GM21717 (cell line): ENCODE measurements at regions not wholly inside any gene's neighbourhood (a gene's known extent, or its start where the extent isn't known, plus 50 kb on each side); places are given as distances from the start of the nearest gene placed in this dataset.

Source experiments
- ATAC-seq: cut with Tn5 transposase; IDR thresholded peaks from one replicate; pipeline ENCODE4 v1.9.1; 2021; ENCODE audit warnings: mild to moderate bottlenecking, moderate library complexity; ENCODE audit not compliant: unreplicated experiment

DNA sequence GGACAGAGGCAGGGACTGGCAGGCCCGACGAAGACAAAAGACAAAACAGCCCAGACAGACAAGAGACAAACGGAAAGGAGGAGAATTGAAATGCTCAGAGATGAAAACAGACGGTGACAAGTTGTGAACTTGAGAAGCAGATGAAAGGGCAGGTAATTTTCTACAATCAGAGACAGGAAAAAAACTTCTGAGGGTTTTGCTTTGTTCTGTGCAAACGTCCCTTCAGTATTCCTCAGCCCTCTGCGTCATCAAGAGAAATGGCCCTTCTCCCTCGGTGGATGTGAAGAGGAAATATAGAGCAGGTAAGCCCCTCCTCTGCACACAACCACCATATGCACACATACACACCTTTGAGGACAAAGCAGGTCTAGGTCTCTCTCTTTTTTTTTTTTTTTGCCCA is 206.6 kb downstream of the UACA start:
- ATAC-seq: no peak

DNA sequence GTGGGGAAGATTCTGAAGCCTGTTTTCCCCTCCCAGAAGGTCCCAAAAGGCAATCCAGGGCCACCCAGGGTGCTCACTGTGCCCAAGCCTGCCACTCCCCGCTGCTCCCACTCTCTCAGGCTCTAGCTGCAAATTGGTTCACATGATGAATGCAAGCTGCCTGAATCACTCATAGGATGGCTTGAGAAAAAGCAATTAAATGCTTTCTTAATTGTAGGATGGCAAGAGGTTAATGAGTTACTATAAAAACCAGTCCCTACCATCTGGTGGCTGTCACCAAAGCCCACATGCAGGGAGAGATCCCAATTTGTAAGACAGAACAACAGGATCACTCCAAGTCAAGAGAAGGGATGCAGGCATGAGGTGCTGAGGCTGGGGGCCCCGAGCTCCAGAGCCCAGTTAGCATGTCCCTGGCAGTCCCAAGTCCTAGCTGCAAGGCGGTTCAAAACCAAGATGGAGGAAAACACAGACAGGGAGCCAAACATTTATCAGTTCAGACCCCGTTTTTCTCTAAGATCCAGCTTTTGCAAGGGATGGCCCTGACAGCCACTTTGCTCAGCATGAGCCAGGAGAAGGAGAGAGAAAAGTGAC is 207.1 kb downstream of the UACA start:
- ATAC-seq: no peak

GRCh38 chr15:70555713-70556112 is 207.6 kb downstream of the UACA start:
- no peak for ATAC-seq

GRCh38 chr15:70547846-70548487 is 215.4 kb downstream of the UACA start:
- no peak for ATAC-seq

- no peak for ATAC-seq
These were observed 217.8 kb downstream of the UACA start for GRCh38 chr15:70545526-70545925.

GRCh38 chr15:70541511-70541910 is 221.8 kb downstream of the UACA start:
- ATAC-seq: no peak

DNA sequence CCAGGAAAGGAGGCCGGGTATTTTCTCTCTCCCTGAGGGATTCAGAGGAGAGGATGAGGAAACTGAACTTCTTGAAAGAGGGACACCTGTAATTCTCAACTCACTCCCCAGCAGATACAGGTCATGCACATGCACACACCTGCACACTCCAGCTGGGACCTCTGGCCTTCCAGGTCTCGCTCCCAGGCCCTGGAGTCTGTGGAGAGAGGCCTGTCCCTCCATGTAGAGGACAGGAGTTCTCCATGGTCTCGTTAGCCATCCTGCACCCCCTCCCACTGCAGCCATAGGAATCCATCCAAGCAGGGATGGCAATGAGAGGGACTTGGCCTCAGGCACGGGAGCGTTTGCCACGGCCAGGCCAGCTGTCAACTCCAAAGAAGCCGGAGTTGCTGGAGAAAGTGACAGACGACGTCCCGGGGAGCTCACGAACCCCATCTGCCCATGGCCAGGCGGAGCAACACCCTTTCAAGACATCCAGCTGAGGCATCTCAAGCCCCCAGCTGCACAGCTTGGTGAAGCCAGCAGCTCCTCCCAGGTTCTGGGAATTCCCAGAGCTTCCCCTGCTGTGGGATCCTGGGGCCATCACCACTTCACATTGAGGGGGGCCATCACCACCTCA is 223.3 kb downstream of the UACA start:
- ATAC-seq: no peak

DNA sequence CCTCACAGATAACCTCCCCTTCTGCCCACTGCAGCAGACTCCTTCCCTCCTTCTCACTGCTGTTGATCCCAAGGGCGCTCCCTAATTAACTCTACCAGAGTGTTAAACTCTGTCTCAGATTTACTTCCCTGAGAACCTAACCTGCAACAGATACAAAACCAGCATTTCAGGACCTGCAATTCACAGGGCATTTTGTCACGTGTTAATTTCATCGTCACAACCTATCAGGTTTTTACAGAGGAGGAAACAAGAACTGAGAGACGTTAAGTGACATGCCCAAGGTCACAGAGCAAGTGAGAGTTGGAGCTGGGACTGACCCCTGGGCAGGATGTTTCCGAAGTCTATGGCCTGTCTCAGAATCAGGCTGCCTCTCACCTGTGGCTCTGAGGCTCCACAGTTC is 223.9 kb downstream of the UACA start:
- no peak for ATAC-seq

DNA sequence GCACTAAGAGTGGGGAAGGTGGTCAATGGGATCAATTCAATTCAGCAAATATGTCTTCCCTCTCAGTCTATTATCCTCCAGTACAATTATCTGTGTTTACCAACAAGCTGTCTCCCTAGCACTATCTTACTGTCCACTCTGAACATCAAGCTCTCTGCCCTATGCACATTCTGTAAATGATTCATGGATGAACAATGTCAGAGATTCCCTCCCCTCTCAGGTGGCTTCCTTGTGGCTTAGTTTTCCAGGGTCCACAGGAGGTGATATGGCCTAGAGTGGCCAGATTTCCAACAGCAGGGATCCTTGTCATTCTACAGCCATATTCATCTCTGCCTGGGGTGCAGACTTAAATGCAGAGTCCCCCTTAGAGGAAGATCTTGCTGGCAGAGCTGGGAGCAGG is 225.1 kb downstream of the UACA start:
- no peak for ATAC-seq

DNA sequence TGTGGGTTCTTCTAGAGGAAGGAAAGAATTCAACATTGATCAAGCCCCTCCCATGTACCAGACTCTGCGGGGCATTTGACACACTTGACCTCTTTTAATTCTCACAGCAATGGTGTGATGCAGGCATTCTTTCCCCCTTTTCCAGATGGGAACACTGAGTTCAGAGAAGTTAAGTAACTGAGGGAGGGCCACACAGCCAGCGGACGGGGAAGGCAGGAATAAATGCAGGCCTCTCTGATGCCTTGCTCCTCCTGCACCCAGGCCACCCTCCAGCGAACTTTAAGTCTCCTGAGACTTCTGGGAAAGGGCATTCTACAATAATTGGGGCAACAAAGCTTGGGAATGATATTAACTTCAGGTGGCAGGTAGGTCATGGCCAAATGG is 227.4 kb downstream of the UACA start:
- no peak for ATAC-seq

DNA sequence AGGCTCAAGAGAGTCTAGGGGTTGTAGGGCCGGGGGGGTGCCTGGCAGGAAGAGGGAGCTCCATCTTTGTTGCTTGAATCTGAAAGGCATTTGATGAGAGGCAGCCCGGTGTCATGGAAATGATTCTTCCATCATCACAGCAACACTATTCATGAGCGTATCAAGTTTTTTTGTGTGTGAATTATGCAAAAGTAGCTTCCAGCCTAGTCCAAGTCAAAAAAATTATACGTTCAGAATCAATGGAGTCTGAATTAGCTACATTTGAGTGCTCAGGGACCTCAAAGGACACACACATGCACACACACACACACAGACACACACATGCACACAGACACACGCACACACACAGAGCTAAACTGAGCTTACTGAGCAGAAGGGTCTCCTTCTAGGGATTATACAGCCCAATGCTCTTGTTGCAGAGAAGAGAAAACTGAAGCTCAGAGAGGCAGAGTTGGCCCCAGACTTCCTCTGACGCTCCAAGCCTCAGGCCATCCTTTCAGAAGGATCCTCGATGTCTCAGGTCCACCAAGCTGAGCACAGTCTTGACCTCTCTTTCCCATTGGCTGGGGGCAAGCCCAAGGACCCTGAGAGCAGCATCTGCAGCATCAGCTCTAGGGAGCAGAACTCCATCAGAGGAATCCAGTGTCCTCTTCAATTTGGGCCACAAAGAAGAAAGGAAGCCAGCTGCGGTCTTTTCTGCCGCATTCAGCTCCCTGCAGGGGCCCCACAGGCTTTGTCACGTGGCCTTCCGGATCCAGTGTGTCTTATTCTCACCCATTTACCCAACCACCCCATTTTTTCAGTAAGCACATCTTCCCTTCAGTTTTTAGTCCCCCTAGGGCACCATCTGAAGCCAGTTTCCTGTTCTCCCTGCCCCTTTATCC is 228.0 kb downstream of the UACA start:
- ATAC-seq: no peak

DNA sequence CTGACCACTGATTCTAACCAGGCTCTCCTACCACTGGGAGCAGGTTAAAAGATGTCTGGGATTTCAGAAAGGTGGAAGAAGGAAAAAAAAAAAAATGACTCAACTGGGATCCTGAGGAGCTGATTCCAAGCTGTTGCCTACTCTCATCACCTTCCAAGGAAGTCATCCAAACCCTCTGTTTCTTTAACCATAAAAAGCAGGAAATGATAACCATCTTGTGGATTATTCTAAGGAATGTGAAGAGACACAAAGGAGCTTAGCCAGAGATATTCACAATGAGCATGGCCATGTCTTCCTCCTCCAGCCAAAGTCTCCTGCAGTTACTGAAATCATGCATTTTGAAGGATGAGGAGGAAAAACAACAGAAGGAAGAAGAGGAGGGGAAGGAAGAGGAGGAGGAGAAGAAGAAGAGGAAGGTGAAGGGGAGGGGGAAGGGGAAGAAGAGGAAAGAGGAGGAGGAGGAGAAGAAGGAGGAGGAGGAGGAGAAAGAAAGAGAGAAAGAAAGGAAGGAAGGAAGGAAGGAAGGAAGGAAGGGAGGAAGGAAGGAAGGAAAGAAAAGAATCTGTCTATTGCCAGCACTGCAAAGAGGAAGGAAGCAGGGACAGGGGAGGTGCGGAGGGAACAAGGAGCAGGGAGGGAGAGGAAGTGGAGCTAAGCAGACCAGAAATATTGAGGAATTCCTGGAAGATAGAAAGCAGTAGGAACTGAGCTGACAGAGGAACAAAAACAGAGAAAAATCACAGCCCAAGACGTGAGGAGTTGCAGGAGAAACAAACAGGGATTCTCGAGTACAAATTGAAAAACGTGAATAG is 229.2 kb downstream of the UACA start:
- no peak for ATAC-seq

GRCh38 chr15:70532531-70533186 is 230.7 kb downstream of the UACA start:
- ATAC-seq: no peak

GRCh38 chr15:70531576-70531975 is 231.8 kb downstream of the UACA start:
- no peak for ATAC-seq

DNA sequence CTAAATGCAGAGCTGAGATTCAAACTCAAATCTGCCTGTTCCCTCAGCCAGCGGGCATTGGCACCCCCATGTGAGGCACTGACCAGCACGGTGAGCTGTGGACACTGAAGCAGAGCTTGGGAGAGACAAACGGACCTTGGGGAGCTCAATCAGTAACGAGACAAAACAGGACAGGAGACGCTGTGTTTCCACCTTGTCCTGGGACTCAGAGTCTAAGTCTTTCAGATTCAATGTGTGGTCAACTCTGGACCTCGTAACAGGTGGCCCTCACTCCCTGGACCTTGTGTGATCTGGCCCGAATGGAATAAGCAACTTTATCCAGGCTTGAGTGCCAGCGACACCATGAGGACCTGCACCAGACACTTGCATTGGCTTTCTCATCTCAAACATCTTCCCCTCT is 232.5 kb downstream of the UACA start:
- ATAC-seq: no peak

DNA sequence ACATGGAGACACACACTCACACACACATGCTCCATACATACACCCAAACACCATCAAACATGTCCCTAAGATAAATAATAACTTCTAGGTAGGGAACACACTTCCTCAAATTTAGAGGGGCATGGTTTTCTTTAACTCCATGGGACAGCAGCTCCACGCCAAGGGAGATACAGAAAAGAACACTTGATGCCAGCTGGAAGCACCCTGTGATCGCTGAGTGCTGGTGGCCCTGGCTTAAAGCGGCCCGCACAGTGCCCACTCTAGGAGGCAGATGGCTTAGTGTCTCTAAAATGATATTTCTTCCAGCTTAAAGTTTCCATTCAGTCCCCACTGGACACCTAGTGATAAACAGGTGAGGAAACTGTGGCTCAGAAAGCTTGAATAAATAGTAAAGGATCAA is 232.9 kb downstream of the UACA start:
- no peak for ATAC-seq

- ATAC-seq: no peak
These were observed 233.3 kb downstream of the UACA start for GRCh38 chr15:70530017-70530499.

DNA sequence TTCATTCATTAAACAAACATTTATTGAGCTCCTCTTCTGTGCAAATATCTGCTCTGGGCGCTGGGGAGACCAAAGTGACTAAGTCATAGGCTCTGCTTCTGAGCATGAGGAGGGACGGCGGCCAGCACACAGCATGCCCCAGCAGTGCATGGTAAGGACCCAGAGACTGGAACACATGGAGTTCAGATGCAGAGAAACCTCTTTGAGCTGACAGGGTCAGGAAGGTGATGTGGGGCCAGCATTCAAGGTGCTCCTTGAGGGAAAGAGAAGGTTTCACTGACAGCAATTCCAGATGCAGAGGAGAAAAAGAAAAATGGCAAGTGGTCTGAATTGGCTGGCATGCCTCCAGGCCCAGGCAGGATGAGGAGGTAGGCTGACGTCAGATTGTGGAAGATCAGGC is 234.5 kb downstream of the UACA start:
- ATAC-seq: no peak

DNA sequence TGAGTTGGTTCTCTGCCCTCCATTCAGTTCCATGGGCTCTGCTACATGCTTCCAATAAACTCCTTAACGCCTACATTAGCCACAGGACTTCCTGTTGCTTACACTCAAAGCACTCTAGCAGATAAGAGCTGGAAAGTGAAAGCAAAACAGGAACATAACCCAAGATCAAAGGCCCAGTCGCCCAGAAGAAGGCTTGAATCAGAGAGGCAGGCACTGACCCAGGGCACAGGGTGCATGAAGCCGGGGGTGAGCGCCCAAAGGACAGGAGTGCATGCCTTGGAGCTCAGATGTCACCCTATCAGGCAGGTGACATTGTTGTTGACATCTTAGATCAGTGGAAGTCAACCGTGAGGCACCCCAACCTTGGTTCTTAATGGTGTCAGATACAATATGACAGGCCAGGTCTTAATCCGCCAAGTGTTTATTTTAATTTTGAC is 235.1 kb downstream of the UACA start:
- peak; percentile 77 for ATAC-seq

DNA sequence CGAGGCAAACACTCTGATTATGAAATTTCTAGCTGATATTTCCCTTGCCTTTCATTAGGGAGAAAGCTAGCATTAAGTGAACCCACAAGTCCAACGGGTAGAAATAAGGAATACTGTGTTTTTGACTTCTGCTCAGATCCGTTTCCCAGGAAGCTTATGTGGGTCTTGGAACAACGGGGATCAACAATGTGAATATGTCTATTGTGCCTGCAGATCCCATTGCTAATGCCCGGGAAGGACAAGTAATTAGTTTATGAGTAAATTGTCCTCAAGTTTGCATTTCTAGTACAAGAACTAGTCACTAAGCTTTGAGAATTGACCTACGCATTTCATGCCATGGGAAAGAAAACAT is 236.4 kb downstream of the UACA start:
- ATAC-seq: no peak
